Osteocyte (in vitro differentiated cells): ENCODE measurements at regions not wholly inside any gene's neighbourhood (a gene's known extent, or its start where the extent isn't known, plus 50 kb on each side); places are given as distances from the start of the nearest gene placed in this dataset.

Experiments used
- DNase-seq: peaks from one replicate; pipeline ENCODE4 v3.0.0; 2021; ENCODE audit warnings: mixed read lengths; ENCODE audit not compliant: unreplicated experiment; ENCODE audit errors: extremely low spot score
- H3K27ac Mint-ChIP-seq: one replicate; pipeline ENCODE4 v1.8.0; 2021; ENCODE audit warnings: mild to moderate bottlenecking, mixed read lengths; ENCODE audit not compliant: unreplicated experiment
- H3K27me3 Mint-ChIP-seq: one replicate; pipeline ENCODE4 v1.8.0; 2021; ENCODE audit warnings: mixed read lengths; ENCODE audit not compliant: unreplicated experiment
- H3K36me3 Mint-ChIP-seq: one replicate; pipeline ENCODE4 v1.8.0; 2021; ENCODE audit warnings: mixed read lengths; ENCODE audit not compliant: unreplicated experiment
- H3K4me1 Mint-ChIP-seq: one replicate; pipeline ENCODE4 v1.8.0; 2021; ENCODE audit warnings: mixed read lengths; ENCODE audit not compliant: unreplicated experiment
- H3K4me3 Mint-ChIP-seq: one replicate; pipeline ENCODE4 v1.8.0; 2021; ENCODE audit warnings: mild to moderate bottlenecking, moderate library complexity, mixed read lengths; ENCODE audit not compliant: unreplicated experiment
- H3K9me3 Mint-ChIP-seq: one replicate; pipeline ENCODE4 v1.8.0; 2021; ENCODE audit warnings: mixed read lengths; ENCODE audit not compliant: unreplicated experiment
- TF ChIP-seq, protein P1 (sequence below): fragments of 200-600 bp; sonication (generic); IDR thresholded peaks from 2 replicates; pipeline ENCODE4 v1.5.0; 2021; ENCODE audit warnings: antibody characterized with exemption, mild to moderate bottlenecking, moderate library complexity

DNA sequence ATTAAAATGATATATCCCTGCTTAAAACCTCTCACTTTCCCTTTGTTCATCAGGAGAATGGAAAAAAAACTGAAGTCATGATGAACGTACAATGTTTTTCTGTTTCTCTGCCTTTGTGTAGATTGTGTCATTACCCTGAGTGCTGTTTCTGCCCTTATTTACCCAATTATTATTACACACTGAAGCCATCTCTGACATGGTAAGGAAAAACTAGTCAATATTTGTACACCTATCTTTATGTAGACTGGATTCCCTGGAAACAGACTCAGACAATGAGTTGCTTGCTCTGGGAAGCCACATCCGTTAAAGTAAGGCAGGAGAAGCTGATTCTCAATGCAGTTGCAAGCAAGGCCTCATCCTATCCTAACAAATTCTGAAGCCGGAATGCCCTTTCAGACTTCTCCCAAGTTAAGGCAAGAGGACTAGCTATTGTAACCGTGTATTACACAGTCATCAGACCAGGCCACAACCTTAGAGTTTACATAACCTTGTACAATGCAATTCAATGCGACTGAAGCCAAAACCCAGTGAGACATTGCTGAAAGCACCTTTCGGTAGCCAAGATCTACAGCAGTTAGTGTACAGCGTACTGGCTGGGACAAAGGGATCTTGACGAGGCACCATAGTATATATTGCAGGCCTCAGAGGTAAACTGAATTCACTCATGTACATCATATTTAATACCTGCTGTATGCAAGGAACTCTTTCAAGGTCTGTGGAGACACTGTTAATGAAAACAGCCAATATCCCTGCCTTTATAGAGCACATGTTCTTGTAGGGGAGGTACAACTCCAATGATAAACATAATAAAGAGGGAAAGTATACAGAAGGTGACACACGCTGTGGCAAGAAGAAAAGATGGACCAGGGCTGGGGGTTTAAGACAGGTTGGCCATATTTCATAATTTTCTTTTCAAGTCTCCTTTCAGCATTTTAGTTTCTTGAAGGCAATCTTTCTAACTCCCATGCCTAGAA lies 1040.8 kb upstream of the SEMA6D start:
- TF ChIP-seq, protein P1, sequence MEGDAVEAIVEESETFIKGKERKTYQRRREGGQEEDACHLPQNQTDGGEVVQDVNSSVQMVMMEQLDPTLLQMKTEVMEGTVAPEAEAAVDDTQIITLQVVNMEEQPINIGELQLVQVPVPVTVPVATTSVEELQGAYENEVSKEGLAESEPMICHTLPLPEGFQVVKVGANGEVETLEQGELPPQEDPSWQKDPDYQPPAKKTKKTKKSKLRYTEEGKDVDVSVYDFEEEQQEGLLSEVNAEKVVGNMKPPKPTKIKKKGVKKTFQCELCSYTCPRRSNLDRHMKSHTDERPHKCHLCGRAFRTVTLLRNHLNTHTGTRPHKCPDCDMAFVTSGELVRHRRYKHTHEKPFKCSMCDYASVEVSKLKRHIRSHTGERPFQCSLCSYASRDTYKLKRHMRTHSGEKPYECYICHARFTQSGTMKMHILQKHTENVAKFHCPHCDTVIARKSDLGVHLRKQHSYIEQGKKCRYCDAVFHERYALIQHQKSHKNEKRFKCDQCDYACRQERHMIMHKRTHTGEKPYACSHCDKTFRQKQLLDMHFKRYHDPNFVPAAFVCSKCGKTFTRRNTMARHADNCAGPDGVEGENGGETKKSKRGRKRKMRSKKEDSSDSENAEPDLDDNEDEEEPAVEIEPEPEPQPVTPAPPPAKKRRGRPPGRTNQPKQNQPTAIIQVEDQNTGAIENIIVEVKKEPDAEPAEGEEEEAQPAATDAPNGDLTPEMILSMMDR, result no peak
- Mint-ChIP-seq H3K36me3 (no peaks in the 10 kb centered on the region), H3K27ac (no peak overlapping the region), H3K9me3 (no peaks in the 10 kb centered on the region), H3K4me1 (no peaks in the 10 kb centered on the region), H3K27me3 (no peaks in the 10 kb centered on the region), H3K4me3 (no peak overlapping the region)
- no peak for DNase-seq

DNA sequence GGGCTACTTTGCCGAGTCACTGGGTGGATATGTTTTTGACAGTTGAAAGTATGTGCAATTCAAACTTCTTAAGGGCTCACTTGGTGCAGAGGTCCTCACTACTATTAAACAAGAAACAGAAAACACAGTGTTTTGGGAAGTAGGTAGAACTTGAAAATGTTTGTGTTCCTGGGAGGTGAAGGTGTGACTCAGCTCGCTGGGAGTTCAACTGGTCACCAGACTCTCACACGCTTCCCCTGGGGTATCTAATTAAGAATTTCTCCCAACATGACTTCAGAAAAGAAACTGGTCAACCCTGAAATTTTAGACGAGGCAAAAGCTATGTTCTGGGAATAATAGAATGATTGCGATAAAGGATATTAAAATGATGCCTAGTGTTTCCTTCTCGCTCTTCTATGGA lies 1039.8 kb upstream of the SEMA6D start:
- TF ChIP-seq, protein P1, result no peak
- no peaks in the 10 kb centered on the region for H3K9me3 Mint-ChIP-seq
- no peak overlapping the region for H3K4me3 Mint-ChIP-seq
- DNase-seq, result no peak
- no peaks in the 10 kb centered on the region for H3K36me3 Mint-ChIP-seq
- no peaks in the 10 kb centered on the region for H3K4me1 Mint-ChIP-seq
- H3K27ac Mint-ChIP-seq, result no peak overlapping the region
- no peaks in the 10 kb centered on the region for H3K27me3 Mint-ChIP-seq

GRCh38 chr15:46681901-46682300 lies 1035.4 kb upstream of the SEMA6D start:
- TF ChIP-seq, protein P1, result no peak
- Mint-ChIP-seq H3K4me1 (no peaks in the 10 kb centered on the region), H3K36me3 (no peaks in the 10 kb centered on the region), H3K27ac (no peak overlapping the region), H3K27me3 (no peaks in the 10 kb centered on the region), H3K4me3 (no peak overlapping the region), H3K9me3 (no peaks in the 10 kb centered on the region)
- no peak for DNase-seq

DNA sequence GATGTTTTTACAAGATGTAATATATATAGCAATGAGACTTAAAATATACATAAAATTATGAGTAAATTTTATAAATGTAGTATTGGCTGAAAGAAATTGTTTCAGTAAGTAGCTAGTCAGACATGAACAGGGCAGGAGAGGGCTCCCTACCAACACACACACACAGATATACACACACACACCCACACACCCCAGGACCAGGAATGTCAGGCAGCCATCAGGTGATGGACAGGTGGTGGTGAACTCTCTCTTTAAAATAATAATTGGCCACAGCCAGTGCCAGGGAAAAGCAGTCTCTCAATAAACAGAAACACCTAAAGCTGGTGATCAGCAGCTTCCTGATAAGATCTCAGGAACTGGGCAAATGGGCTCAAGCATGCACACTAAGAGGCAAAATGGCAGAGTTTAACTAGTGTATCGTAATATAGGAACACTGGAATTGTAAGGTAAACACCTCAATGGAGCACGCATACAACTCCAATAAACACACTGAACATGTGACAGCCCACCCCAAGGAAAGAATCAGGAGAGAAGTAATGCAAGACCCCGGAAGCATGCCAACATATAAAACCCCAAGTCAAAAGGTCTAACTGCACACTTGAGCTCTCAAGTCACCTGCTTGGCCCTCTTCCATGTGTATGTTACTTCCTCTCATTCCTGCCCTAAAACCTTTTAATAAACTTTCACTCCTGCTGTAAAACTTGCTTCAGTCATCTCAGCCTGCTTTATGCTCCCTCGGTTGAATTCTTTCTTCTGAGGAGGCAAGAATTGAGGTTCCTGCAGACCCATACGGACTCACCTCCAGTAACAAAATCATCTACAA lies 1034.1 kb upstream of the SEMA6D start:
- H3K4me3 Mint-ChIP-seq, result no peak overlapping the region
- H3K4me1 Mint-ChIP-seq, result no peaks in the 10 kb centered on the region
- H3K36me3 Mint-ChIP-seq, result no peaks in the 10 kb centered on the region
- no peak overlapping the region for H3K27ac Mint-ChIP-seq
- no peaks in the 10 kb centered on the region for H3K27me3 Mint-ChIP-seq
- no peak for DNase-seq
- no peaks in the 10 kb centered on the region for H3K9me3 Mint-ChIP-seq
- TF ChIP-seq, protein P1, result no peak

DNA sequence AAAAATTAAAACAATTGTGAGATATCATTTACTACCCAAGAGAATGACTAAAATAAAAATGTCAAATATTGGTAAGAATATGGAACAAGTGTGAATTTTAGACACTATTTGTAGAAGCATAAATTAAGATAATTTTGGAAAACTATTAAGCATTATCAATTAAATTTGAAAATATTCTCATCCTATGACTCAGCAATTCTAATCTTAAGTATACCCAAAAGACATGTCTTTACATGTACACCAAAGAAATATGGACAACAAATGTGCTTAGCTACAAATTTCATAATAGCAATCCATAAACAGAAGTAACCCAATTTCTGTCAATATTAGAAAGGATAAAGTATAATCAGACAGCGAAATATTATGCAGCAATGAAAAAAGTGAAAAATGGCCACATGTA lies 1032.2 kb upstream of the SEMA6D start:
- no peaks in the 10 kb centered on the region for H3K9me3 Mint-ChIP-seq
- H3K4me1 Mint-ChIP-seq, result no peaks in the 10 kb centered on the region
- H3K27me3 Mint-ChIP-seq, result no peaks in the 10 kb centered on the region
- no peak for DNase-seq
- no peak overlapping the region for H3K27ac Mint-ChIP-seq
- no peak overlapping the region for H3K4me3 Mint-ChIP-seq
- H3K36me3 Mint-ChIP-seq, result no peaks in the 10 kb centered on the region
- TF ChIP-seq, protein P1, result no peak
